ENCODE measurements at regions not wholly inside any gene's neighbourhood (a gene's known extent, or its start where the extent isn't known, plus 50 kb on each side); places are given as distances from the start of the nearest gene placed in this dataset.

DNA sequence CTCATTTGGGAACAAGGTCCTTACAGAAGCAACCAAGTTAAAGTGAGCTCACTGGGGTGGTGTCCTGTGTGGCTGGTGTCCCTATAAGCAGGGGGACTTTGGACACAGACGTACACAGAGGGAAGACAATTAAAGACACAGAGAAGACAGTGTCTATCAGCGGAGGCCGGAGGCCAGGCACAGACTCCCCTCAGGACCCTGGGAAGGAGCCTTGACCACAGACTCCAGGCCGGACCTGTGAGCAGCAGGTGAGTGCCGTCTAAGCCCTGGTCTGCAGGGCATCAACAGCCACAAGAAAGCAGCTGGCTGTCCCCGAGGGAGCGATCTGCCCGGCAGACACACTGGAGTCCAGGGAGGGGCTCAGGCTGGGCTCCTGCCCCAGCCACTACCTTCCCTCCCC, 219.1 kb upstream of the C14orf180 start:
- DNase-seq, result no peak

DNA sequence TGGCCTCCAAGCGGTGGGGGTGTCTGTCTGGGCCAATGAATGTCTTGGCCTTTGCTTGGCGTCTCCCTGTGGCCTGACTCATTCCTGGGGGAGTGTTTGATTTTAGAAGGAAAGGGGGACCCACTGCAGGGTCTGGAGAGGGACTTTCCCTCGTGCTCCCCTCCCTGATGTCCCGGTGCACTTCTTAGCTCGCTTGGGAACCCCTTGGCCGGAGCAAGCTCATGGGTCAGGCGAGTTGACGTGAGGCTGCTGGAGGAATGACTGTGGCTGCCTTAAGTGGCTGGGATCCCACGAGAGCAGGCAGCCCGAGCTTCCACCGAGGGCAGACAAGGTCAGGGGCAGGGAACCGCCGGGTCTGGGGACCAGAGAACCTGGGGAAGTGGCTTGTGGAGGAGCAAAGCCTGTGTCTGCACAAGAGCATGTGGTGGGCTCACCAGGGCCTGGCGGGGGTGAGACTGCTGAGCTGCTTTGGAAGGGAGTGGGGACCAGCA, 218.4 kb upstream of the C14orf180 start:
- DNase-seq, result no peak

DNA sequence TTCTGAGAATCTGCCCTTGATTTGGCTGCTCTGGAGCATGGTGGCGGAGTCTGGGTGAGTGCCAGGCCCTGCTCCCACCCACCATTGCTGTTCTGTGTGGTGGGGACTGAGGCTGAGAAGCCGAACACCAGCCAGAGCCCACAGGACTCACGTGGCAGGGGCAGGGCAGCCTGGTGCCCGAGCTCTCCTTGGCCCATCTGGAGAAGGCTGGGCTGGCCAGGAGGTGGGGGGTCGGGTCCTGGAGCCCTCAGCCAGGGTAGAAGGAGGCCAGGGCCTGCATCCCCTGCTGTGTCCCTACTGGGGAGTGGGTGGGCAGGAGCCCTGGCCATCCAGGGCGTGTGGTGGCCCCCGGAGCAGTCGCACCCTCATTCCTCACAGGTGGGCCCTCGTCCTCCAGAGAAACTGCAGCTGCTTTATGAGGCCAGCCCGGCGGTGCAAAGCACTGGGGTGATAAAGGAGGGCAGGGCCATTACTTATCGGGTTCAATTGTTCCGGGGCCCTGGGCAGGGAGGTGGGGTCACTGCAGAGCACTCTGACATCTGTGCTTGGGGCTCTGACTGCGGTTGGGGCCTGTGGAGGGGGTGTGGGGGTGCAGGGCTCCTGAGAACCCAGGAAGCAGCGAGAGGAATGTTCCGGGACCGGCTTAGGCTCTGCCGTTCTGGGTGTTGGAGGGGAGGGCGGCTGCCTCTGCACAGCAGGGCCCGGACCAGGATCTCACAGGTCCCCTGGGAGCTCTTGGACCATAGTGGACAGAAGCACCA, 217.5 kb upstream of the C14orf180 start:
- DNase-seq, result no peak

DNA sequence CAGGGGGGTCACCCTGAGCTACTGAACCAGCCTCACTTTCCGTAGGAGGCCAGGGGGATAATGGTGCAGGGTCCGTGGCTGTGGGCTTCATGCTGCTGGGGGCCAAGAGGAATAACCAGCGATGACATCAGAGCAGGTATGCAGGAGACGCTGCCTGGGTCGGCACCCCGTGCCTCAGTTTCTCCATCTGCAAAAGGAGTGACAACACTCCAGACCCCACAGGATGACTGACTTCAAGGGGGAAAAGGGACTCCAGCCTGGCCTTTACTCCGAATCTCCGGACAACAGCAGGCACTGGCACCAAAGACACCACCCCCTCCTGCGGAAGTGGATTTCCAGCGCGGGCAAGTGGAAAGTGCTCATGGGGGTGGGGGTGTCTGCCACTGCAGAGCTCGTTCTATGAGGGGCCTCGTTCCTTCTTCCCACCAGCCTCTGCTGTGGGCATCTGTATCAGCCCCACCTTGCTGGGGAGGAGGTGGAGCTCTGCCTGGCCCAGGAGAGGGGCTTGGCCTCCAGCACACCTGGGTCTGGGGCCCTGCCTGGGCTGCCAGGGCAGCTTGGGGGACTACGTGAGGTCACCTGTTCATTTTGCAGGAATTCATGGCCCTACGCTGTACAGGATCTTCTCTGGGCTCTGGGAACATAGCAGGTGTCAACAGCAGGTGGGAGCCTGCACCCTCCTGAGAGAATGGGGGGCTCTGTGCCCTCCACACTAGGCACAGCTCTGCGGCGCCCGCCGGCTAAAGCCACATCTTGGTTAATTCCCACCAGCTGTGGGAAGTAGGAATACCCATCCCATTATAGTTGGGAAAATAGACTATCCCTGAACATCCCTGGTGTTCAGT, 216.6 kb upstream of the C14orf180 start:
- DNase-seq, result no peak

DNA sequence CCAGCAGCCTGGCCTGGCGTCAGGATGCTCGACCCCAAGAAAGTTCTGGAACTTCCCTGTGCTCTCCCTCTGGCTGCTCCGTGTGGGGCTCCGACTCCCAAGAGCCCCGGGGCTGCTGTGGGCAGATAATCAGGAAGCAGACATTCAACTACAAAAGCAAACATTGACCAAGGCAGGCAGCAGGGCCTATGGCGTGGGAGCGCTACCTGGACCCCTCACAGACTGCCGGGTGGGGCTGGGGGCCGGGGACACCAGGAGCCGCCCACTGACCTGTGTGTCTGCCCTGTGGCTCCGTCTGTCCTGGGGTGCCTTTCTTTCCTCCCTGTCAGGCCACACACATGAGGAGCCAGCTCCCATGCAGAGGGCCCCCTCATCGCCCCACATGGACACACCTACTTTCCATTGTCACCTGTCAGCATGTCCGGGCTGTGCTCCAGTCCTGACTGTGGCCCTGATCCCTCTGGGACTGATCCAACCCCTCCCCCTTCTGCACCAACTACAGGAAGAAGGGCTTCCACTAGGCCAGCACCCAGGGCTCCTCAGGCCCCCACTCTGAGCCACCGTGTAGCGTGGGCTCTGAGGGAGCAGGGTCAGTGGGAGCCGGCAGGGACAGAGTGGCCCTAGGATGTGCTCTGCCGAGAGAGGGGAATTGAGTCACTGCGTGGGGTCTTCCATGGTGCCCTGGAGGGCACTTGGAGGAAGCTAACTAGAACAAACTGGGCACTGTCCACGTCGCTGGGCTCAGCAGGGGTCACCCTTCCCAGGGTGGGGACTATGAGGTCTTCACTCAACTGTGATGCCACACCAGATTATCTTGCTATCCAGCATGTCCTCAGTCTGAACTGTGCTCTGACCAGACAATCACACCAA, 215.4 kb upstream of the C14orf180 start:
- no peak for DNase-seq

DNA sequence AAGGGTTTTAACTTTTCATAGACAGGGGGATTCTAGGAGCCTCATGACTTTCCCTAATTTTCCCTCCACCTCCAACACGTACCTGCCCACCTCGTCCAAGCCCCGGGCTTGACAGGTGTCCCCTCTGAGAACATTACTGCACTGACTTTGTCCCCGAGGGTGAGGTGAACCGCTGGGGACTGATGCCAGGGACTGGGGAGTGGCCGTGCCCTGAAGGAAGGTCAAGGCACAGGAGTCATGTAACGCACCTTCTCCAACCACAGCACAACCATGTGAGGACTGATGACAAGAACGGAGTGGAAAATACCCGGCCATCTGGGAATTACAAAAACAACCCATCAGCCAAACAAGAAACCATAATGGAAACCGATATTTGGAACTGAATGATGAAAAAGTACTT, 214.7 kb upstream of the C14orf180 start:
- DNase-seq, result no peak

DNA sequence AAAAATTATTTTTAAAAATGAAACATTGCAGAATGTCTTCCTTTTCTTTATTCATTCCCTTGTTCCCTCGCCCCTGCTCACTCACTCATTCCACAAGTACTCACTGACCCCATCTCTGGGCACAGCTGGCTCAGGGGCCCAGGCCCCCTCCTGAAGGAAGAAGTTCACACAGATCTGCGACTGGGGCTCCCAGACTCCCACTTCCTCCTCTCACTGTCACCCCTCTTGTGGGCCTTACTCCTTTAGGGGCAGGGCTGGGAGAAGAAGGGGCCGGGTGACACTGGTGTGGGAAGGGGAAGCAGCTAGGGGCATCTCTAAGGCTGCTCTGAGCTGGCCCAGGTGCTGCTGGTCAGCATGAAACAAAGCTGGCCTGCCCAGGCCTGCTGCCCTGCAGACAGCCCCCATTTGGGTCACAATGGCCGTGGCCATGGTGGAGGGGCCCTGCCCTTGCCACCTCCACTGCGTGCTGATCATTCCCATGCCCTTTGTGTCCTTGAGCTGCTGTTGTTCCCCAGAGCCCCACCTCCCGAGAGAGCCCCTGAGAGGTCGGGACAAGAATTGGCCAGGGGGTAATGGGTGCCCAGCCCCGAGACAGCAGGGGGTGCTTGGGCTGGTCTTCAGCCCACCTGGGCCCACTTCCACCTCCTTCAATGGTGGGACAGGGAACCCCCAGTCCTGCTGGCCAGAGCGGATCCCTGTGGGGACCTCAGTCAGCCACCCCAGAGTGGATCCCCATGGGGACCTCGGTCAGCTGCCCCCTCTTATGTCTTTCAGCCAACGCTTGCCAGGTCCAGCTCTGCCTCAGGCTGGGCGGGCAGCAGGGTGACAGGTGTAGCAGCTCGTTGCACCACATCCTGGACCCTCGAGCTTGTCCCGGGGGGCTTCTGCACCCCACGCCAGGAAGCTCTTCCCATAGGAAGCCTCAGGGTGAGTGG, 212.4 kb upstream of the C14orf180 start:
- DNase-seq, result no peak

DNA sequence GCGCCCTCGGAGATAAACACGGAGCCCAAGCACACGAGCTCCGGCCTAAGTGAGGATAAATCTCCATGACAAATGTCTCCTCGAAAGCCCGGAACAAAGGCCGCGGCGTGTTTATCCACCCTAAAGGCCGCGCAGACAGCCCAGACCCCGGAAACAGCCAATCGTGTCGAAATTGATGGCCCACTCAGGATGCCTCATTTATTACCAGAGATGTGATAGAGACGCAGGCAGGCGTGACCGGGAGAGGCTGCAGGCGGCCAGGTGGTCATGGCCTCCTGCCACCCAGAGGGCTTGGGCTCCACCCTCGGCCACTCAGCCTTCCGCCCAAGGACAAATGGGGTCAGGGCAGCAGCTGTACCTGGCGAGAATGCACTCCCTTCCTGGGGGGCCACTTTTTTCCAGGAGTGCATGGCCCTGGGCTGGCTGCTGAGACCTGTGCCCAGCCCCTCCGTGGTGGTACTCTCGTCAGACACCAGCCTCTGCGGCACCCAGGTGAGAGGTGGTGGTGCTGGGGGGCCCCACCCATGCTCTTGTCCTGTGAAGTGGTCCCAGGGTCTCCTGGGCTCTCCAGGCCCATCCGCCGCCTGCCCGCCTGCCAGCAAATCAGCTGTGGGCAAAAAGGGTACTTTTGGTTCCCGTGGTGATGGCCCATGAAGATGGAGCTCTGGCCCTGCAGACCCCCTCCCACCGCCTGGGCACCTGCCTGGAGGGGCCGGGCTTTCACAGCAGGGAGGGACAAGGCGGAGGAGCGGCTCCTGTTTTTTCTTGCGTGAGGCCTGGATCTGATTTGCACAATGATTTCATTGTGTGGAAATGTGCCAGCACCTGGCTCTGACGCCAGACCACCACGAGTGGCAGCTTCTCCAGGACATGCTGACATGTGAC, 211.5 kb upstream of the C14orf180 start:
- DNase-seq, result no peak

DNA sequence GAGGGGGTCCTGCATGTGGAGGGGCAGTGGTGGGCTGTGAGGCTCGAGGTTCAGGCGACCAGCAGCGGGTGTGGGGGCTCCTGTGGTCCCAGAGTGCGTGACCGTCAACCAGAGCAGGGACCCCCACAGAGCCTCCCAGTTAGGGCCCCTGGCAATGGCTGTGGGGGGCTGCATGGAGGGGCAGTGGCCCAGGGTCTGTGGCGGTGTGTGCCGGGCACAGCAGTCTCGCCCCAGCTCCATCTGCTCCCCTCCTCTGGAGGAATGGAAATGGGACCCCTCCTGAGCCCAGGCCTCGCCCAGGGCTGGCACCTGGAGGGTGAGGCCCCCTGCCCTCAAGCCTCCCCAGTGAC, 210.8 kb upstream of the C14orf180 start:
- no peak for DNase-seq

DNA sequence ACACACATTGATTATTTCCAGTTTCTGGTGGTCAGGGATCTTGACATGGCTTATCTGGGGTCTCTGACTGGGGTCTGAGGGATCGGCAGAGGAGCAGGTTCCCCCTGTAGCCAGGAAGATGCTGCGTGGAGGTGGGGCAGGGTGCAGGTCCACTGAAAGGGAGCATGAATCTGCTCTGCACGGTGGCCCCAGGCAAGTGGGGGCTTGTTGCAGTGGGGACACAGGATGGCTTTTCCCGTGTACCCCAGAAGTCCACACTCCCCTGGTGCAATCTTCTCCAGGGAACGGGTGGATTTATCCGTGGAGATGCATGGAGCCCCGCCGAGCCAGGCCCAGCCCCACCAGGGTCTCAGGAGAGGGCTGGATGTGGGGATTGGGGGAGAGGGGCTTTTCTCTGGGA, 210.4 kb upstream of the C14orf180 start:
- no peak for DNase-seq

DNA sequence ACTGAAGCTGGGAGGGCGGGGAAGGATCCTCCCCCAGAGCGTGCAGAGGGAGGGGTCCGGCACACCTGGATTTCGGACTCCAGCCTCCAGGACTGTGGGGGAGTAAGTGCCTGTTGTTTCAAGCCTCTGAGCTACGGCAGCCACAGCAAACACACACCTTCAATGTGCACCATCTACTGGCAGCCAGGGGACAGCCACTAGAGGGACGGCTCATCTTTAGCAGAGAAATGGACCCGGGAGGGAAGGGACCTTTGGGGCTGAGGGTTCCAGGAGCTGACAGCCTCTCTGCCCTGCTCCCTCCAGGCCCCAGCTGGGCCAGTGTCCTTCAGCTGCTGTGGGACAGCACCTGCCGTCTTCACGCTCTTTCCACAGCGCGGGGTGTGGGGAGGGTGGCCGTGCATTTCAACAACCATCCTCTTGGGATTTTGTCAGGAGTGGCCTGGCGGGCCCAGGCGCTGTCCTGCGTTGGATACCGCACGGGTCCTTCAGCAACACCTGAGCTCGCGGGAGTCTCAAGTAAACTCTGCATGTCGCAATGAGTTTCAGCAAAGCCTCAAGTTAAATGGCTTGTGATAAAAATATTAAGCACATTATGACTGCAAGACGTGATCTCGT, 209.2 kb upstream of the C14orf180 start:
- DNase-seq, result no peak

DNA sequence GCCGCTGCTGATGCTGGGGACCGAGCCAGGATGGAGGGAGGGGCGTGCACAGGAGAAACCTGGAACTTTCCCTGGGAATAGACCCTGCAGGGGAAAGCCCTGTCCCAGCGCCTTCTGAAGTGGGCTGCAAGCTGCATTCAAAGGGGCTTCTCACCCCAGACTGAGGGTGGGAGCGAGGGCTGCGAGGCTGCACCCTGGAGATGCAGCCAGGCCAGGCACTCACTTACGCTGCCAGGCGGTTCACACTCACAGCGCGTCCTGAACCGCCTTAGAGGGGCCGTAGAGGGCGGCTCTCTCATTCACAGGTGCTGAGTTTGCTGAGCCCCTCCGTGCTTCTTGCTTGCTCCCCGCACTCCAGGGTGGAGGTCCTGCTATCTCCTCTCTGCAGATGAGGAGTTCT, 208.5 kb upstream of the C14orf180 start:
- DNase-seq, result no peak

DNA sequence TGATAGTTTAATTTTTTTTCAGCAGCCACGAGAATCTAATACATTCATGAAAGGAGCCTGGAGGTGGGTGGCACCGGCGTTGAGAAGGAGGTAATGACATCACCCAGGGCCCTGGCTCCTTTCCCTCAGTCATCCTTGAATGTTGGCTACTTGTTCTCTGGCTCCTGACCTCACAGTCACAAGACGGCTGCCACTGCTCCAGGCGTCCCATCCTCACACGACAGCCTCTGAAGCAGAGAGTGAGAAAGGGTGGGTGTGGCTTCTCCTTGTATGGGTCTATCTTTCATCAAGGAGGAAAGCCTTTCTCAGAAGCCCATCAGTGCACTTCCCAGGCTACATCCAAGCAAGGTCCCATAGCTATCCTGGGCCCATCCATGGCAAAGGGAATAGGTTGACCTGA, 207.6 kb upstream of the C14orf180 start:
- no peak for DNase-seq

DNA sequence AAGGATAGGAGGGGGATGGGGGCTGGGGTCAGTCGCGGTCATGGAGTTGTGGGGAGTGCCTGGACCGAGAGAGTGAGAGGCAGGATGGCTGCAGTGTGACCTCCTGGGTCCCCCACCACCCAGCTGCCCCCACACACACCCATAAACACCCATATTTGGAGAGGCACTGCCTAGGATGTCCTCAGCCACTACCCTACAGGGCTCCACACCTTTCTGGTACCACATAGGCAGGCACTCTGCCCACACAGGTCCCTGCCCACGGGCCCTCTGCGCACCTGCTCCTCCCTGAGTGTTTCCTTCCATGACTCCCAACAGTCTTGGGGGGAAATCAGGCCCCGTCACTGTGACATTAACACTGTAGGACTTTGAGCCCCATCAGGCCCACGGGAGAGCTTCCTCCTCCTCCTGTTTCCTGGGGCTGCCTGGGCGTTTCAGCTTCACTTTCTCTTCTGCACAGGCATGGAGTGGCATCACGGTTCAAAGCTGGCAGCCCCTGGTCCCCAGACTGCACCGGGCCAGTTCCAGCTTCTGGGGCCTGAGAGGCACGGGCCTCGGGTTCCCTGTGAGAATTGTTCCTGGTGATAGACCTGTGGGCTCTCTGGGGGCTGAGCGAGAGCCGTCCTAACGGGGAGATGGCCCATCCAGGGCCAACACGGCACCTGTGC, 207.0 kb upstream of the C14orf180 start:
- no peak for DNase-seq

DNA sequence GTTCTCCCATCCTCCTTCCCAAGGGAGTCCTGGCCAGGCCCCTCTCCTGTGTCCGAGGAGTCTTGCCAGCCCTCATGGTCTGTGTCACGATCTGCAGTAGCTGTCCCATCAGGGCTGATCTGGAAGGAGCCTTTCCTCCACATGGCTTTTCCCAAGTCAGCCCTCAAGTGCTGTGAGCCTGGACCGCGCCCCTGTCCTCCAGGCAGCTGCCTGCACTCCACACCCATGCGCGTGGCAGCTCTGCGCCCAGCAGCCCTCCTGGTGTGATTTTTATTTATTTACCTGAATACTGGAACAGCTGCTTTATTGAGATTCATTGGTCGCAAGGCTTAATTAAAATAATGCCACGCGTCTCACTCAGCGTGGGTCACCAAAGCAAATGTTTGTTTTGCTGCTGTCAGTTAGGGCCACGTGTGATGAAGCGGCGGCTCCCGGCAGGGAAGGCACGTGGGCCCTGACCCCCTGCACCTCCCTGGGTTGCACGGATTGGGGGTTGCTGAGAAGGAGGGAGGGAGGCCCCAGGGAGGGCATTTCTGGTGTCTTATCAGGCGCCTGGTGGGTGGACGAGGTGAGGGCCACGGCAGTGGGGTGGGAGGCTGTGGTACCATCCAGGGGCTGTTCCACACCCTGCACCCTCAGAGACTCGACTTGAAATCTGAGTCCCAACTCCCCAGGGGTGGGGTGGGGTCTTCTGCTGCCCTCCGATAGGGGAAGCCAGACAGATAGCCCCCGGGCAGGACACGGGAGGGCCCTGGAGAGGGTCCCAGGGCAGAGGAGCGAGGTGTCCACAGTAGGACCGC, 206.3 kb upstream of the C14orf180 start:
- DNase-seq, result no peak

DNA sequence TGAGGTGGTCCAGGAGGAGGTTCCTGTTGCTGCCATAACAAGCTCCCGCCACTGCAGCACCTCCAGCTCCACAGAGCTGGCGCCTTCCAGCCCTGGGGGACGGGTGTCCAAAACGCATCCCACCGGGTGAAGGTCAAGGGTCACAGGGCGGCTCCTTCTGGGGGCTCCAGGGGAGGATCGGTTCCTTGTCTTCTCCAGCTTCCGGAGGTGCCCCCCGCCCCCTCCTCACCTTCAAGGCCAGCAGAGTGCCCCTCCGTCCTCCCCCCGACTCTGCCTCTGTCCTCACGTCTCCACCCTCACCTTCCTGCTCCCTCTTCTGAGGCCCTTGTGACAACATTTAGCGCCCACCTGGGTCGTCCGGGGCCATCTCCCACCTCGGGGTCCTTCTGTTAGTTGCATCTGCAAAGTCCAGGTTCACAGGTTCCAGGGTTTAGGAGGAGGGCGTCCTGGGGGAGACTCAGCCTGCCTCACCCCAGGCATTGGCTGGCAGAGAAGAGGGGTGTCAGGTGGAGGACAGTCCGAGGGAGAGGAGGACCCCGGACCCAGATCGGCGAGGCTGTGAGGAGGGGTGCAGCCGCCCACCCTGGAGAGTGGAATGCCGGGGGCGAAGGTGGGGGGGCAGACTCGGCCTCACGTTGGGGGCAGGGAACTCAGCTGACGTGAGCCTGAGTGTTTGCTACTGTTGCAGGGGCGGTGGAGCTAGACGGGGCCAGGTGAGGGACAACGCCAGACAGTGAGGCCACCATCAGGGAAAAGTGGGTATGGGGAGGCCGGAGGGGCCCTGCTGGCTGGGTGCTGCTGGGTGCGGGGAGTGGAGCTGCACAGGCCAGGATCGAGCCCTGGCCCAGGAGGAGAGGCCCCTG, 205.5 kb upstream of the C14orf180 start:
- DNase-seq, result no peak

DNA sequence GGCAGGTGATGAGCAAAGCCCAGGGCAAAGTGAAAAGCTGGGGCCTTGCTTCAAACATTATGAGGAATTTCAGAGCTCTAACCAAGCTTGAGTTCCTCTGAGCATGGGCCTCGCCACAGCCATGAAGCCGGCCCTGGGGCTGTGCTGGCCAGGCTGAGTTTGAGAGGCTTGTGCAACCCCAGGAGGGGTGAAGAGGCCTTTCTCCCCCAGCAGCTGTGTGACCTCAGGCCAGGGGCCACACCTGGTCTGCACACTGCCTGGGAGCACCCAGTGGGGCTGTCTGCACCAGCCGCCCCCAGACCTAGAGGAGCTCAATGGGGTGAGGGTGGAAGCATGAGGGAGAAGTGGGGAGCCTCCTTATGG, 204.9 kb upstream of the C14orf180 start:
- no peak for DNase-seq

DNA sequence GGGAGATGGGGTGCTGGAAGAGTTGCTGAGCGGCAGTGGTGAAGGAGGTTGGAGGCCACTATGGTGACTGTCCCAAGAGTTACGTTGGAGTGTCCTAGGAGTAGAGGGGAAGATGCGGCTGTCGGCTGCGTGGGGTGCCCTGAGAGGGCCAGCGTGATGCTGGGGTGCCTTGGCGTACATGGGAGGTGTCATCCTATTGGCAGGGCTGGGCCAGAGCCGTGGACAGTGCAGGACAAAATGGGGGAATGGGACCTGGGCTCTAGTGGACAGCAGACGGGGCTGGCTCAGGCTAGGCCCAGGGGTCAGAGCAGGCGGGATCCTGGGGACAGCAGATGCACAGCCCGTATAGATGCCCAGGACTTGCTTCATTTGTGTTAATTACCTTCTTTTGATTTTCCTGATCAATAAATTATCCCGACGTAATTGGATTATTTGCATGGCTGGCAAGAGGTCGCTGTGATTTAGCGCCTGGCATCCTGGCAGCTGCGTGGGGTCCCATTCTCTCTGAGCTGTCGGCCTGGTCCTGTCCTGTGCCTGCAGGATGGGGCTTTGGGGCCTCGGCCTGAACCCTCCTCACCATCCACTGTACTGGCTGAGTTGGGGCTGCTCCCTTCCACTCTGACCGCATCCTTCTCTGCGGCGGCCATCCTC, 203.9 kb upstream of the C14orf180 start:
- no peak for DNase-seq
